HG02981 (cell line): ENCODE measurements at regions not wholly inside any gene's neighbourhood (a gene's known extent, or its start where the extent isn't known, plus 50 kb on each side); places are given as distances from the start of the nearest gene placed in this dataset.
"Not testable (repeated sequence)": the region's sequence is repeated elsewhere in the genome, so short reads cannot be mapped to it uniquely, and the experiment has no call there.

Experiments
- ATAC-seq: cut with Tn5 transposase; IDR thresholded peaks from one replicate; pipeline ENCODE4 v1.9.1; 2021; ENCODE audit warnings: mild to moderate bottlenecking, moderate library complexity; ENCODE audit not compliant: unreplicated experiment

- ATAC-seq: not testable (repeated sequence)
These were observed 116.0 kb upstream of the PALM2AKAP2 start for GRCh38 chr9:109663978-109664377.

- ATAC-seq: not testable (repeated sequence)
These were observed 114.3 kb upstream of the PALM2AKAP2 start for GRCh38 chr9:109665736-109666135.

- ATAC-seq: no peak
These were observed 98.7 kb upstream of the PALM2AKAP2 start for GRCh38 chr9:109681301-109681700.

- no peak for ATAC-seq
These were observed 97.8 kb upstream of the PALM2AKAP2 start for GRCh38 chr9:109682227-109682626.

- no peak for ATAC-seq
These were observed 96.5 kb upstream of the PALM2AKAP2 start for GRCh38 chr9:109683521-109683920.

GRCh38 chr9:109689701-109690100 is 90.3 kb upstream of the PALM2AKAP2 start:
- no peak for ATAC-seq

- ATAC-seq: no peak
These were observed 81.0 kb upstream of the PALM2AKAP2 start for GRCh38 chr9:109699019-109699418.

GRCh38 chr9:109704546-109704945 is 75.5 kb upstream of the PALM2AKAP2 start:
- no peak for ATAC-seq

GRCh38 chr9:109705515-109705914 is 74.5 kb upstream of the PALM2AKAP2 start:
- no peak for ATAC-seq

- no peak for ATAC-seq
These were observed 72.6 kb upstream of the PALM2AKAP2 start for GRCh38 chr9:109707355-109707754.

GRCh38 chr9:109708451-109708945 is 71.5 kb upstream of the PALM2AKAP2 start:
- ATAC-seq: no peak

- ATAC-seq: no peak
These were observed 70.1 kb upstream of the PALM2AKAP2 start for GRCh38 chr9:109709866-109710265.

GRCh38 chr9:109710830-109711229 is 69.2 kb upstream of the PALM2AKAP2 start:
- no peak for ATAC-seq

GRCh38 chr9:109715344-109715743 is 64.7 kb upstream of the PALM2AKAP2 start:
- ATAC-seq: no peak

GRCh38 chr9:109716631-109717030 is 63.4 kb upstream of the PALM2AKAP2 start:
- no peak for ATAC-seq

GRCh38 chr9:109717342-109717741 is 62.7 kb upstream of the PALM2AKAP2 start:
- no peak for ATAC-seq

GRCh38 chr9:109718861-109719260 is 61.1 kb upstream of the PALM2AKAP2 start:
- ATAC-seq: no peak

- no peak for ATAC-seq
These were observed 59.0 kb upstream of the PALM2AKAP2 start for GRCh38 chr9:109721001-109721400.

- no peak for ATAC-seq
These were observed 58.0 kb upstream of the PALM2AKAP2 start for GRCh38 chr9:109722007-109722406.

- ATAC-seq: no peak
These were observed 56.2 kb upstream of the PALM2AKAP2 start for GRCh38 chr9:109723781-109724180.

GRCh38 chr9:109725460-109725859 is 54.5 kb upstream of the PALM2AKAP2 start:
- no peak for ATAC-seq

GRCh38 chr9:109726119-109726518 is 53.9 kb upstream of the PALM2AKAP2 start:
- ATAC-seq: no peak

GRCh38 chr9:109728686-109729300 is 51.2 kb upstream of the PALM2AKAP2 start:
- no peak for ATAC-seq
